GM23338 (cell line): ENCODE measurements at regions not wholly inside any gene's neighbourhood (a gene's known extent, or its start where the extent isn't known, plus 50 kb on each side); places are given as distances from the start of the nearest gene placed in this dataset.

Experiments
- ATAC-seq: fragments of 200-7000 bp; cut with Tn5 transposase; 3 replicates; pipeline ENCODE4 v1.9.1; 2020
- DNase-seq: peaks from one replicate; pipeline ENCODE4 v3.0.0-alpha.2; 2015; ENCODE audit warnings: low spot score
- H2AFZ ChIP-seq: fragments of 200-600 bp; sonication (generic); 2 replicates; pipeline ENCODE4 v1.8.0; 2016; ENCODE audit warnings: antibody characterized with exemption, mild to moderate bottlenecking, moderate library complexity
- H3F3A ChIP-seq: fragments of 200-600 bp; sonication (generic); replicated peaks from 2 replicates; pipeline ENCODE4 v1.8.0; 2017; ENCODE audit warnings: antibody characterized with exemption, mixed run types, low read depth
- H3K27ac ChIP-seq: fragments of 200-600 bp; sonication (generic); 2 replicates; pipeline ENCODE4 v1.6.1; 2016; ENCODE audit warnings: low read depth
- H3K27me3 ChIP-seq: fragments of 200-600 bp; sonication (generic); 2 replicates; pipeline ENCODE4 v1.8.0; 2016; ENCODE audit warnings: mild to moderate bottlenecking, mixed run types, moderate library complexity; ENCODE audit not compliant: insufficient read depth
- H3K36me3 ChIP-seq: fragments of 200-600 bp; sonication (generic); 2 replicates; pipeline ENCODE4 v1.8.0; 2016; ENCODE audit warnings: mild to moderate bottlenecking; ENCODE audit not compliant: insufficient read depth
- H3K4me1 ChIP-seq: fragments of 200-600 bp; sonication (generic); 2 replicates; pipeline ENCODE4 v1.8.0; 2016; ENCODE audit warnings: mild to moderate bottlenecking, moderate library complexity; ENCODE audit not compliant: insufficient read depth
- H3K4me2 ChIP-seq: fragments of 200-600 bp; sonication (generic); 2 replicates; pipeline ENCODE4 v1.7.1; 2017; ENCODE audit warnings: mixed run types
- H3K4me3 ChIP-seq: fragments of 200-600 bp; sonication (generic); 2 replicates; pipeline ENCODE4 v1.6.1; 2016; ENCODE audit warnings: mixed run types
- H3K79me2 ChIP-seq: fragments of 200-600 bp; sonication (generic); replicated peaks from 2 replicates; pipeline ENCODE4 v1.8.0; 2017; ENCODE audit warnings: mild to moderate bottlenecking; ENCODE audit not compliant: insufficient read depth
- H3K9me2 ChIP-seq: fragments of 200-600 bp; sonication (generic); 2 replicates; pipeline ENCODE4 v1.8.0; 2017; ENCODE audit not compliant: insufficient read depth
- H4K20me1 ChIP-seq: fragments of 200-600 bp; sonication (generic); replicated peaks from 2 replicates; pipeline ENCODE4 v1.8.0; 2017; ENCODE audit warnings: mild to moderate bottlenecking; ENCODE audit not compliant: insufficient read depth
- H3K27ac Mint-ChIP-seq: 2 replicates; pipeline ENCODE4 v1.8.0; 2020; ENCODE audit warnings: inconsistent platforms, mild to moderate bottlenecking, moderate library complexity, mixed read lengths
- H3K27me3 Mint-ChIP-seq: 3 replicates; pipeline ENCODE4 v1.8.0; 2022; ENCODE audit warnings: low read depth, mild to moderate bottlenecking, moderate library complexity, mixed read lengths, inconsistent platforms; ENCODE audit not compliant: insufficient read depth, poor library complexity
- H3K36me3 Mint-ChIP-seq: 3 replicates; pipeline ENCODE4 v1.8.0; 2021; ENCODE audit warnings: low read depth, mild to moderate bottlenecking, inconsistent platforms, moderate library complexity, mixed read lengths
- H3K4me1 Mint-ChIP-seq: 3 replicates; pipeline ENCODE4 v1.8.0; 2020; ENCODE audit warnings: mild to moderate bottlenecking, inconsistent platforms, mixed read lengths
- H3K4me3 Mint-ChIP-seq: 3 replicates; pipeline ENCODE4 v1.8.0; 2021; ENCODE audit warnings: moderate library complexity, mild to moderate bottlenecking, inconsistent platforms, mixed read lengths
- H3K9me3 Mint-ChIP-seq: 3 replicates; pipeline ENCODE4 v1.8.0; 2020; ENCODE audit warnings: moderate library complexity, mild to moderate bottlenecking, inconsistent platforms, mixed read lengths
- NANOG ChIP-seq: IDR thresholded peaks from 2 replicates; pipeline ENCODE4 v1.6.1; 2016; ENCODE audit warnings: antibody characterized with exemption, borderline replicate concordance
- POLR2AphosphoS5 ChIP-seq: IDR thresholded peaks from 2 replicates; pipeline ENCODE4 v1.6.1; 2016; ENCODE audit warnings: antibody characterized with exemption, low read depth
- ZNF114 ChIP-seq: fragments of 250-450 bp; sonication (Bioruptor Pico); IDR thresholded peaks from 2 replicates; pipeline ENCODE4 v1.5.0; 2020; ENCODE audit warnings: mild to moderate bottlenecking, moderate library complexity
- ZNF331 ChIP-seq: fragments of 250-450 bp; sonication (Bioruptor Pico); IDR thresholded peaks from 2 replicates; pipeline ENCODE4 v1.5.0; 2020; ENCODE audit warnings: low read depth, mild to moderate bottlenecking, moderate library complexity
- TF ChIP-seq, protein P1 (sequence below): IDR thresholded peaks from one replicate; pipeline ENCODE4 v1.6.1; 2018; ENCODE audit warnings: antibody characterized with exemption; ENCODE audit not compliant: unreplicated experiment
- TF ChIP-seq, protein P2 (sequence below): IDR thresholded peaks from 2 replicates; pipeline ENCODE4 v1.6.1; 2016; ENCODE audit warnings: antibody characterized with exemption

GRCh38 chr13:54705738-54706137 lies 1677.1 kb downstream of the OLFM4 start:
- no peak overlapping the region for H3K27ac ChIP-seq
- Mint-ChIP-seq H3K9me3 (peaks cover 45% of the 10 kb centered on the region), H3K4me1 (no peaks in the 10 kb centered on the region), H3K36me3 (peaks cover 44% of the 10 kb centered on the region), H3K4me3 (no peak overlapping the region), H3K27me3 (peaks cover 3% of the 10 kb centered on the region), H3K27ac (no peak overlapping the region)
- ATAC-seq (no peak), DNase-seq (no peak)
- no peaks in the 10 kb centered on the region for H3K9me2 ChIP-seq
- H3K27me3 ChIP-seq = no peaks in the 10 kb centered on the region
- no peaks in the 10 kb centered on the region for H4K20me1 ChIP-seq
- 0 out of 2 replicates have a peak, but pooled peaks cover 3% of the 10 kb centered on the region for H3K36me3 ChIP-seq
- H3F3A ChIP-seq = no peaks in the 10 kb centered on the region
- no peak overlapping the region for H3K4me2 ChIP-seq
- H2AFZ ChIP-seq = no peak overlapping the region
- H3K4me3 ChIP-seq = no peak overlapping the region
- H3K79me2 ChIP-seq = no peaks in the 10 kb centered on the region
- no peaks in the 10 kb centered on the region for H3K4me1 ChIP-seq
- no peak for TF ChIP-seq ZNF114

DNA sequence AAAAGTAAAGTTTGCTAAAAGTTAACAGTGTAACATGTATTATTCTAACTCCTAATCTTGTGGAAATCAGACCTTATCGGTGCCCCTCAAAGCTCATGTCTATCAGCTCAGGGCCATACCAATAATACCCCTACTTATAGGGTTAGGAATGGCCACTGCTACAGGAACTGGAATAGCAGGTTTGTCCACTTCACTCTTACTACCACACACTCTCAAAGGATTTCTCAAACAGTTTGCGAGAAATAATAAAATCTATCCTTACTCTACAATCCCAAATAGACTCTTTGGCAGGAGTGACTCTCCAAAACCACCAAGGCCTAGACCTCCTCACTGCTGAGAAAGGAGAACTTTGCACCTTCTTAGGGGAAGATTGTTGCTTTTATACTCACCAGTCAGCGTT lies 1677.7 kb downstream of the OLFM4 start:
- peaks cover 42% of the 10 kb centered on the region for H3K9me3 Mint-ChIP-seq
- H3K79me2 ChIP-seq = no peaks in the 10 kb centered on the region
- DNase-seq = no peak
- peaks cover 43% of the 10 kb centered on the region for H3K36me3 Mint-ChIP-seq
- H3K4me1 Mint-ChIP-seq = no peaks in the 10 kb centered on the region
- H3K27ac ChIP-seq = no peak overlapping the region
- no peak for ATAC-seq
- no peak overlapping the region for H2AFZ ChIP-seq
- H3K9me2 ChIP-seq = no peaks in the 10 kb centered on the region
- no peaks in the 10 kb centered on the region for H3K27me3 ChIP-seq
- no peaks in the 10 kb centered on the region for H4K20me1 ChIP-seq
- no peaks in the 10 kb centered on the region for H3F3A ChIP-seq
- no peaks in the 10 kb centered on the region for H3K27me3 Mint-ChIP-seq
- no peak overlapping the region for H3K4me2 ChIP-seq
- no peaks in the 10 kb centered on the region for H3K4me1 ChIP-seq
- no peak overlapping the region for H3K4me3 ChIP-seq
- H3K27ac Mint-ChIP-seq = no peak overlapping the region
- 0 out of 2 replicates have a peak, but pooled peaks cover 3% of the 10 kb centered on the region for H3K36me3 ChIP-seq
- TF ChIP-seq, protein P1, sequence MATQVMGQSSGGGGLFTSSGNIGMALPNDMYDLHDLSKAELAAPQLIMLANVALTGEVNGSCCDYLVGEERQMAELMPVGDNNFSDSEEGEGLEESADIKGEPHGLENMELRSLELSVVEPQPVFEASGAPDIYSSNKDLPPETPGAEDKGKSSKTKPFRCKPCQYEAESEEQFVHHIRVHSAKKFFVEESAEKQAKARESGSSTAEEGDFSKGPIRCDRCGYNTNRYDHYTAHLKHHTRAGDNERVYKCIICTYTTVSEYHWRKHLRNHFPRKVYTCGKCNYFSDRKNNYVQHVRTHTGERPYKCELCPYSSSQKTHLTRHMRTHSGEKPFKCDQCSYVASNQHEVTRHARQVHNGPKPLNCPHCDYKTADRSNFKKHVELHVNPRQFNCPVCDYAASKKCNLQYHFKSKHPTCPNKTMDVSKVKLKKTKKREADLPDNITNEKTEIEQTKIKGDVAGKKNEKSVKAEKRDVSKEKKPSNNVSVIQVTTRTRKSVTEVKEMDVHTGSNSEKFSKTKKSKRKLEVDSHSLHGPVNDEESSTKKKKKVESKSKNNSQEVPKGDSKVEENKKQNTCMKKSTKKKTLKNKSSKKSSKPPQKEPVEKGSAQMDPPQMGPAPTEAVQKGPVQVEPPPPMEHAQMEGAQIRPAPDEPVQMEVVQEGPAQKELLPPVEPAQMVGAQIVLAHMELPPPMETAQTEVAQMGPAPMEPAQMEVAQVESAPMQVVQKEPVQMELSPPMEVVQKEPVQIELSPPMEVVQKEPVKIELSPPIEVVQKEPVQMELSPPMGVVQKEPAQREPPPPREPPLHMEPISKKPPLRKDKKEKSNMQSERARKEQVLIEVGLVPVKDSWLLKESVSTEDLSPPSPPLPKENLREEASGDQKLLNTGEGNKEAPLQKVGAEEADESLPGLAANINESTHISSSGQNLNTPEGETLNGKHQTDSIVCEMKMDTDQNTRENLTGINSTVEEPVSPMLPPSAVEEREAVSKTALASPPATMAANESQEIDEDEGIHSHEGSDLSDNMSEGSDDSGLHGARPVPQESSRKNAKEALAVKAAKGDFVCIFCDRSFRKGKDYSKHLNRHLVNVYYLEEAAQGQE = no peak
- no peak for TF ChIP-seq NANOG
- H3K4me3 Mint-ChIP-seq = no peak overlapping the region

GRCh38 chr13:54709546-54709945 lies 1680.9 kb downstream of the OLFM4 start:
- no peak for ATAC-seq
- TF ChIP-seq, protein P1 = no peak
- TF ChIP-seq, protein P2, sequence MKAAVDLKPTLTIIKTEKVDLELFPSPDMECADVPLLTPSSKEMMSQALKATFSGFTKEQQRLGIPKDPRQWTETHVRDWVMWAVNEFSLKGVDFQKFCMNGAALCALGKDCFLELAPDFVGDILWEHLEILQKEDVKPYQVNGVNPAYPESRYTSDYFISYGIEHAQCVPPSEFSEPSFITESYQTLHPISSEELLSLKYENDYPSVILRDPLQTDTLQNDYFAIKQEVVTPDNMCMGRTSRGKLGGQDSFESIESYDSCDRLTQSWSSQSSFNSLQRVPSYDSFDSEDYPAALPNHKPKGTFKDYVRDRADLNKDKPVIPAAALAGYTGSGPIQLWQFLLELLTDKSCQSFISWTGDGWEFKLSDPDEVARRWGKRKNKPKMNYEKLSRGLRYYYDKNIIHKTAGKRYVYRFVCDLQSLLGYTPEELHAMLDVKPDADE = no peak
- TF ChIP-seq POLR2AphosphoS5 (no peak), ZNF331 (no peak), ZNF114 (no peak)

More at GRCh38 chr13:54709546-54709945, 1680.9 kb downstream of the OLFM4 start:
- Histone ChIP-seq H2AFZ (no peak overlapping the region), H4K20me1 (no peaks in the 10 kb centered on the region), H3K4me2 (no peak overlapping the region), H3K4me1 (no peaks in the 10 kb centered on the region), H3K79me2 (no peaks in the 10 kb centered on the region), H3K36me3 (0 out of 2 replicates have a peak, but pooled peaks cover 3% of the 10 kb centered on the region), H3K27me3 (no peaks in the 10 kb centered on the region), H3K27ac (no peak overlapping the region), H3F3A (no peaks in the 10 kb centered on the region), H3K4me3 (no peak overlapping the region), H3K9me2 (no peaks in the 10 kb centered on the region)
- Mint-ChIP-seq H3K4me1 (no peaks in the 10 kb centered on the region), H3K27me3 (no peaks in the 10 kb centered on the region), H3K27ac (no peak overlapping the region), H3K9me3 (peaks cover 41% of the 10 kb centered on the region), H3K36me3 (peaks cover 36% of the 10 kb centered on the region), H3K4me3 (no peak overlapping the region)
- DNase-seq = no peak
